Ascending aorta (tissue), 2 donors: ENCODE measurements at regions not wholly inside any gene's neighbourhood (a gene's known extent, or its start where the extent isn't known, plus 50 kb on each side); places are given as distances from the start of the nearest gene placed in this dataset.

ENCODE experiments used
- DNase-seq, 2 donors: peaks; one replicate each; pipeline ENCODE4 v3.0.0-alpha.2; 2019; ENCODE audit warnings: low spot score in 2 of 2
- H3K27ac ChIP-seq, 2 donors: fragments of 200-600 bp; sonication (generic); one replicate each; pipeline ENCODE4 v1.5.1; 2016 to 2017; ENCODE audit warnings: mild to moderate bottlenecking in 1 of 2
- H3K27me3 ChIP-seq: fragments of 200-600 bp; sonication (generic); one replicate; pipeline ENCODE4 v1.5.1; 2017
- H3K36me3 ChIP-seq, 2 donors: fragments of 200-600 bp; sonication (generic); one replicate each; pipeline ENCODE4 v1.5.1; 2016
- H3K4me1 ChIP-seq, 2 donors: fragments of 200-600 bp; sonication (generic); one replicate each; pipeline ENCODE4 v1.5.1; 2016 to 2017; ENCODE audit warnings: mild to moderate bottlenecking in 1 of 2
- H3K4me3 ChIP-seq, 2 donors: fragments of 200-600 bp; sonication (generic); one replicate each; pipeline ENCODE4 v1.5.1; 2016 to 2017; ENCODE audit warnings: mild to moderate bottlenecking in 1 of 2
- H3K9me3 ChIP-seq, 2 donors: fragments of 200-600 bp; sonication (generic); one replicate each; pipeline ENCODE4 v1.5.1; 2016
- CTCF ChIP-seq, 3 experiments: fragments of 200-600 bp in 2 of 3; fragments of 450-650 bp in 1 of 3; sonication (generic) in 2 of 3; IDR thresholded peaks; one replicate each; pipeline ENCODE4 v1.5.1; 2016 to 2019; ENCODE audit warnings: antibody characterized with exemption in 3 of 3, mild to moderate bottlenecking in 1 of 3, moderate library complexity in 1 of 3
- intact Hi-C: fragments of 100-400 bp; cut with DNase I; formaldehyde crosslinking; loops from one replicate; pipeline ENCODE4 v1.15.1; 2023

DNA sequence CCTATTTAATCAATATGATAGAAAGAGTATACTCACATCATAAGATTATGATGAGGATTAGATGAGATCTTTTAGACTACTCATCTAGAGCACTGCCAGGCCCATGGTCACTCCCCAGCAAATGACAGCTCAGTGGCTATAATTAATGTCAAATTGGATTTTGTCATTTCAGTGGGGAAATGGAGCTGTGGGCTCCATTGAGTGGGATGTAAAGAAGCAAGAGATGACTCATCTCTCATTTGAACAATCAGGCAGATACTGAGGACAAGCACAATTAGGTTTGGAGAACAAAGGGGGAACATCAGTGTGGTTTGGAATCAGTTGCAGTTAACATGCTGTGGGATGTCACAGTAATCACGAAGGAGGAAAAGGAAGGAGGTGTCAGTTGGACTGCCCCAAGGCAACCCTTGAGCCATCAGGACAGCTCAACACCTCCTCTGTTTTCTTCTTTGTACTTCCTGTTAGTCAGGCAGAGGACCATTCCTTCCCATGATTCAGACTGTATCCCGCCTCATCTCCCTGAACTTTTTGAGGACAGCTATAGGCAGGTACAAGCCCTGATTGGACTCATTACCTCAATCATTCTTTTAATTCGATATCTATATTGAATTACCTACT is 473.7 kb upstream of the ISX start:
- TF ChIP-seq CTCF (IDR thresholded peaks at IDR 0.05), result no peak
- H3K27ac ChIP-seq, result no peak overlapping the region
- no peaks in the 10 kb centered on the region for H3K27me3 ChIP-seq
- no peak for DNase-seq
- H3K9me3 ChIP-seq, result no peaks in the 10 kb centered on the region
- H3K36me3 ChIP-seq, result no peaks in the 10 kb centered on the region
- H3K4me1 ChIP-seq, result no peaks in the 10 kb centered on the region
- intact Hi-C loops, result no loop called here
- H3K4me3 ChIP-seq, result no peak overlapping the region

DNA sequence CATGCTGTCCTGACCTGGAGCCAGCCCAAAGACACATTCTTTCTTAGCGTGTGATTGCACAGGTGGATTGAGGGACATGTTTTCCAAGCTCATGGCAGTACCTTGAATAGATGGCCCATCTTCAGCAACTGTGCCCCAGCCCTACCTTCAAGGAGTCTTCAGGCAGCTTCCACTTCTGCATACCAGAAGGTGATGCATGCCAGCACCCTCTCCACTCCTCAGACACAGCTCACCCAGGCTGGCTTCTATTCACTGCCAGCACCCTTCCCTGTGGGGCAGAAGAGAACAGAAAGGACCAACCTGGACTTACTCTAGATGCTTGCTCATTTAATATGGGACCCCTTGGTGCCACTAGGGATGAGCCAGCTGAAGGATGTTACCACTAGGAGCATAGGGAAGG is 466.4 kb upstream of the ISX start:
- Histone ChIP-seq H3K36me3 (no peaks in the 10 kb centered on the region), H3K4me1 (no peaks in the 10 kb centered on the region), H3K4me3 (no peak overlapping the region), H3K27ac (no peak overlapping the region), H3K27me3 (no peaks in the 10 kb centered on the region), H3K9me3 (no peaks in the 10 kb centered on the region)
- TF ChIP-seq CTCF (IDR thresholded peaks at IDR 0.05), result no peak
- no peak for DNase-seq
- intact Hi-C loops, result no loop called here

DNA sequence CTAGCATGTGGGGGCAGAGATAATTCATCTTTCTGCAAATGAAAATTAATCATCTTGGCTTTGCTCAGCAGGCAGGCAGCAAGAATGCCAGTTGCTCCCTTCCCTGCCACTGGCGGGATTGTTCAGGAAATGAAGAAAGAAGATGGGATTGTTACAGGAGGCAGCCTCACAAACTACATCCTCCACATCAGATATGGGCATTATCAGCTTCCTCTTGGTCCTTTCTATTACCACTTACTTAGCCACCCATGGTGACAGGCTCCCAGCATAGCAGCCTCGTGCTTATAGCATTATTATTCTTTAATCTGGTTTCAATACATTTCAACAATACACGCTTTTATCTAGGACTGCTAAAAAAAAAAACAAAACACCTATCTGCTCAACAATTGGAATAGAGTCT is 461.6 kb upstream of the ISX start:
- Histone ChIP-seq H3K9me3 (no peaks in the 10 kb centered on the region), H3K4me1 (no peaks in the 10 kb centered on the region), H3K36me3 (no peaks in the 10 kb centered on the region), H3K27ac (no peak overlapping the region), H3K27me3 (no peaks in the 10 kb centered on the region), H3K4me3 (no peak overlapping the region)
- TF ChIP-seq CTCF (IDR thresholded peaks at IDR 0.05), result no peak
- intact Hi-C loops, result no loop called here
- no peak for DNase-seq

- no peaks in the 10 kb centered on the region for H3K9me3 ChIP-seq
- H3K4me1 ChIP-seq, result no peaks in the 10 kb centered on the region
- intact Hi-C loops, result no loop called here
- H3K4me3 ChIP-seq, result no peak overlapping the region
- no peak for DNase-seq
- no peaks in the 10 kb centered on the region for H3K36me3 ChIP-seq
- H3K27me3 ChIP-seq, result no peaks in the 10 kb centered on the region
- TF ChIP-seq CTCF (IDR thresholded peaks at IDR 0.05), result no peak
- no peak overlapping the region for H3K27ac ChIP-seq
Measured at GRCh38 chr22:34608106-34608505, 457.9 kb upstream of the ISX start.

DNA sequence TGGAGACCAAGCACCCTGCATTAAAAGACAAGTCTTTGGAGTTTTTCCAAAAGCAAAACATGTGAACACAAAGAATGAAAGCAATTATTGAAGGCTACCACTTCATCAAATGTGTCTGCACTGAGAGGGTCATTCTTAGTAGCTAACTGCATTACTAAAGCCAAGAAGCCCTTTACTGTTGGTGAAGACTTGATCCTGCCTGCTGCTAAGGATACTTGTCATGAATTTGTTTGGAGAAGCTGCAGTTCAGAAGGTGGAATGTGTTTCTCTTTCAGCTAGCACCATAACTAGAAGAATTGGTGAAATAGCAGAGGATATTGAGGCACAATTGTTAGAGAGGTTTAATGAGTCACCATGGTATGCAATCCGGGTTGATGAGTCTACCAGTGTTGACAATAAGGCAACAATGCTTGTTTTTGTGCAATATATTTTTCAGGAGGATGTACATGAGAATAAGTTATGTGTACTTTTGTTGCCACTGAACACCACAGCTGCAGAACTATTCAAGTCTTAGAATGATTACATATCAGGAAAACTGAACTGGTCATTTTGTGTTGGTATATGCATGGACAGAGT is 457.3 kb upstream of the ISX start:
- H3K4me3 ChIP-seq, result no peak overlapping the region
- H3K27me3 ChIP-seq, result no peaks in the 10 kb centered on the region
- no peak overlapping the region for H3K27ac ChIP-seq
- H3K9me3 ChIP-seq, result no peaks in the 10 kb centered on the region
- DNase-seq, result no peak
- TF ChIP-seq CTCF (IDR thresholded peaks at IDR 0.05), result no peak
- no peaks in the 10 kb centered on the region for H3K4me1 ChIP-seq
- intact Hi-C loops, result no loop called here
- no peaks in the 10 kb centered on the region for H3K36me3 ChIP-seq

DNA sequence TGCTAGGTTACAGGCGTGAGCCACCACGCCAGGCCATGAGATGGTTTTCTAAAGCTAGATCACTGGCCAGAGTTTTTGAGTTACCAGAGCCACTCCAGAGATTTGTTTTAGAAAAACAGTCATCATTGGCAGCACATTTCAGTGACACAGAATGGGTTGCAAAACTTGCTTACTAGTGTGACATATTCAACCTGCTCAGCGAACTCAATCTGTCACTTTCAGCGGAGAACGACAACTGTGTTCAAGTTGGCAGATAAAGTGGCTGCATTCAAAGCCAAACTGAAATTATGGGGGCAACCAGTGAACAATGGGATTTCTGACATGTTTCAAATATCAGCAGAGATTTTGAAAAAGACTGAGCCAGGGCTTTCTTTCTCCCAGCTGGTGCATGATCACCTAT is 456.3 kb upstream of the ISX start:
- Histone ChIP-seq H3K27ac (no peak overlapping the region), H3K27me3 (no peaks in the 10 kb centered on the region), H3K4me3 (no peak overlapping the region), H3K9me3 (no peaks in the 10 kb centered on the region), H3K36me3 (no peaks in the 10 kb centered on the region), H3K4me1 (no peaks in the 10 kb centered on the region)
- no peak for TF ChIP-seq CTCF (IDR thresholded peaks at IDR 0.05)
- DNase-seq, result no peak
- intact Hi-C loops, result no loop called here
